Nephron progenitor cell (in vitro differentiated cells): ENCODE measurements at regions not wholly inside any gene's neighbourhood (a gene's known extent, or its start where the extent isn't known, plus 50 kb on each side); places are given as distances from the start of the nearest gene placed in this dataset.

Source experiments
- DNase-seq: peaks from one replicate; pipeline ENCODE4 v3.0.0; 2021
- H3K27ac Mint-ChIP-seq: 2 replicates; pipeline ENCODE4 v1.8.0; 2021; ENCODE audit warnings: mild to moderate bottlenecking, moderate library complexity, mixed read lengths
- H3K27me3 Mint-ChIP-seq: 2 replicates; pipeline ENCODE4 v1.8.0; 2021; ENCODE audit warnings: mild to moderate bottlenecking, low read depth, mixed read lengths; ENCODE audit not compliant: poor library complexity
- H3K36me3 Mint-ChIP-seq: 2 replicates; pipeline ENCODE4 v1.8.0; 2021; ENCODE audit warnings: low read depth, mixed read lengths
- H3K4me1 Mint-ChIP-seq: 2 replicates; pipeline ENCODE4 v1.8.0; 2021; ENCODE audit warnings: mixed read lengths
- H3K4me3 Mint-ChIP-seq: 2 replicates; pipeline ENCODE4 v1.8.0; 2021; ENCODE audit warnings: mild to moderate bottlenecking, moderate library complexity, mixed read lengths
- H3K9me3 Mint-ChIP-seq: 2 replicates; pipeline ENCODE4 v1.8.0; 2021; ENCODE audit warnings: mild to moderate bottlenecking, moderate library complexity, mixed read lengths
- TF ChIP-seq, protein P1 (sequence below): fragments of 200-600 bp; sonication (generic); IDR thresholded peaks from 2 replicates; pipeline ENCODE4 v1.5.0; 2021; ENCODE audit warnings: antibody characterized with exemption

GRCh38 chrX:10048076-10048475, 80.9 kb downstream of the CLDN34 start:
- Mint-ChIP-seq H3K9me3 (peaks cover 38% of the 10 kb centered on the region), H3K27ac (no peak overlapping the region), H3K27me3 (peaks cover 3% of the 10 kb centered on the region), H3K4me3 (no peak overlapping the region), H3K4me1 (peaks cover 20% of the 10 kb centered on the region), H3K36me3 (peaks cover 1% of the 10 kb centered on the region)
- DNase-seq = no peak
- TF ChIP-seq, protein P1, sequence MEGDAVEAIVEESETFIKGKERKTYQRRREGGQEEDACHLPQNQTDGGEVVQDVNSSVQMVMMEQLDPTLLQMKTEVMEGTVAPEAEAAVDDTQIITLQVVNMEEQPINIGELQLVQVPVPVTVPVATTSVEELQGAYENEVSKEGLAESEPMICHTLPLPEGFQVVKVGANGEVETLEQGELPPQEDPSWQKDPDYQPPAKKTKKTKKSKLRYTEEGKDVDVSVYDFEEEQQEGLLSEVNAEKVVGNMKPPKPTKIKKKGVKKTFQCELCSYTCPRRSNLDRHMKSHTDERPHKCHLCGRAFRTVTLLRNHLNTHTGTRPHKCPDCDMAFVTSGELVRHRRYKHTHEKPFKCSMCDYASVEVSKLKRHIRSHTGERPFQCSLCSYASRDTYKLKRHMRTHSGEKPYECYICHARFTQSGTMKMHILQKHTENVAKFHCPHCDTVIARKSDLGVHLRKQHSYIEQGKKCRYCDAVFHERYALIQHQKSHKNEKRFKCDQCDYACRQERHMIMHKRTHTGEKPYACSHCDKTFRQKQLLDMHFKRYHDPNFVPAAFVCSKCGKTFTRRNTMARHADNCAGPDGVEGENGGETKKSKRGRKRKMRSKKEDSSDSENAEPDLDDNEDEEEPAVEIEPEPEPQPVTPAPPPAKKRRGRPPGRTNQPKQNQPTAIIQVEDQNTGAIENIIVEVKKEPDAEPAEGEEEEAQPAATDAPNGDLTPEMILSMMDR = no peak

DNA sequence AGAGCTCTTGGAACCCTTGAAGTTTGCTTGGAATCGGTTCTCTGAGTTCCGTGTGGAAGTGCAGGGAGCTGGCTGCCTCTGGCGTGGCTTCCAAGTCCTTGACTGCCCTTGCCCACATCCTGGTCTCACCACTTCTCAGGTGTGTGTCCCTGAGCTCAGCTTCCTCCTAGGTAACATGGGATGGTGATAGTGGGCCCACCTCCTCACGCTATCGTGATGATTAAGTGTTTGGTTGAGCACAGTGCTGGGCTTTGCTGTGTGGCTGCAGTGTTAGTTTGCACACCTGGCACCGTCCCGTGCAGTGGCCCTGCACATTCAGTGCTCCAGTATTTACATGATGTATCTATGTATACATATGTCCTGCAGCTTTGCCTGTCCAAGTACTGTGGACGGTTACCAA, 81.5 kb downstream of the CLDN34 start:
- DNase-seq = no peak

GRCh38 chrX:10049236-10049635, 82.1 kb downstream of the CLDN34 start:
- peaks cover 2% of the 10 kb centered on the region for H3K36me3 Mint-ChIP-seq
- H3K4me1 Mint-ChIP-seq = peaks cover 11% of the 10 kb centered on the region
- H3K27ac Mint-ChIP-seq = no peak overlapping the region
- H3K9me3 Mint-ChIP-seq = peaks cover 38% of the 10 kb centered on the region
- H3K4me3 Mint-ChIP-seq = no peak overlapping the region
- peaks cover 3% of the 10 kb centered on the region for H3K27me3 Mint-ChIP-seq
- TF ChIP-seq, protein P1 = no peak
- no peak for DNase-seq

More for the DNA sequence above, 81.5 kb downstream of the CLDN34 start:
- H3K27ac Mint-ChIP-seq = no peak overlapping the region
- H3K4me1 Mint-ChIP-seq = peaks cover 16% of the 10 kb centered on the region
- H3K4me3 Mint-ChIP-seq = no peak overlapping the region
- H3K9me3 Mint-ChIP-seq = peaks cover 38% of the 10 kb centered on the region
- H3K27me3 Mint-ChIP-seq = peaks cover 3% of the 10 kb centered on the region
- H3K36me3 Mint-ChIP-seq = no peaks in the 10 kb centered on the region
- TF ChIP-seq, protein P1 = no peak

DNA sequence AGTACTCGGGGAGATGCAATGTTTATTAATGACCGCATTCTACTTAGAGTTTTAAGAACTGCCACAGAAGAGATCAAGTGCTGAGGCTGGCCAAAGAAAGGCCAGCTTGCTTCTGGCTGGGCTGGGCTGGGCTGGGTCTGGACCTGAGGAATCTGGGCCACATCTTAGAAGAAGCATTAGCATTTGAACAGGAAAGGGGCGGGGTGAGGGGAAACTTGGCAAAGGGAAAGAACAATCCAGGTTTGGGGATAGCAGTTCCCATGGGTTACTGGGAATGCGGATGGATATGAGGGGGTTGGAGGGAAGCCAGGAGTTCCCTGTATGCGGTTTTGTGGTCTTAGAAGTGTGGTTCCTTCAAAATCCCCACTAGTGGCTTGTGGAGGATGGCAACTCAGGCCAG, 83.3 kb downstream of the CLDN34 start:
- Mint-ChIP-seq H3K27ac (no peak overlapping the region), H3K4me1 (peaks cover 11% of the 10 kb centered on the region), H3K36me3 (peaks cover 15% of the 10 kb centered on the region), H3K4me3 (no peak overlapping the region), H3K27me3 (peaks cover 3% of the 10 kb centered on the region), H3K9me3 (peaks cover 49% of the 10 kb centered on the region)
- TF ChIP-seq, protein P1 = no peak
- DNase-seq = no peak

GRCh38 chrX:10051866-10052480, 84.8 kb downstream of the CLDN34 start:
- DNase-seq = no peak
- Mint-ChIP-seq H3K27ac (no peak overlapping the region), H3K4me3 (no peak overlapping the region), H3K27me3 (peaks cover 3% of the 10 kb centered on the region), H3K4me1 (peaks cover 11% of the 10 kb centered on the region), H3K36me3 (peaks cover 28% of the 10 kb centered on the region), H3K9me3 (peaks cover 60% of the 10 kb centered on the region)
- TF ChIP-seq, protein P1 = no peak

DNA sequence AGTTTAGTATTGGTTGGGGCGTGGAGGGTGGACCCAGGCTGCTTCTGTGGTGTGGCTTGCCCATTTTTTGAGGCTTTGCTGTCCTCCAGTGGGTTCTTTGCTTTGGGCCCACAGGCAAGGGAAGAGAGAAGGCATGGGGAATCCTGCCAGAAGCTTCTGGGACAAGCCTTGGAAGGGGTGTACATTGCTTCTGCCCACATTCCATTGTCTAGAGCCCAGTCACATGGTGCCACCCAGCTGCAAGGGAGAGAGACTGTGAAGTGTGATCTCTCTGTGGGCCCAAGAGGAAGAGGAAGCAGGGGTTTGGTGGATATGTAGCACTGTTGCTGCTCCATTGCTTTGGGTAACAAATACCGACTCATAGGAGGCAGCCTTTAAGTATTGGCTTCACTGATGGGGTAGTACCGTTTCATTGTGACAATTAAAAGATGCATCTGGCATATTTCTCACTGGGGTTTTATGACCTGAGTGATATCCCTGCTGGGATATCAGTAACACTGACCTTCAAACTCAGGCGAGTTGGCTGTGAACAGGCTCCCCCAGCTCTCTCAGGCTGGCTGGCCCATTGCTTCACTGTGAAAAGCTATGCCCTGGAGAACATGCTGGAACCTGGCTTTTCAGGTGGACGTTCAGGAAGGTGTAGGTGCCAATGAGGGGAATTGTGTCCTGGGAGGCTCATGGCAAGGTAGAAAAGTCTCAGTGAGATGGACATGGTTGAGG, 85.9 kb downstream of the CLDN34 start:
- TF ChIP-seq, protein P1 = no peak
- Mint-ChIP-seq H3K4me1 (peaks cover 3% of the 10 kb centered on the region), H3K9me3 (peaks cover 65% of the 10 kb centered on the region), H3K27ac (no peak overlapping the region), H3K4me3 (no peak overlapping the region), H3K36me3 (peaks cover 34% of the 10 kb centered on the region), H3K27me3 (peaks cover 3% of the 10 kb centered on the region)
- DNase-seq = no peak
